Kasumi-1 (cell line): ENCODE measurements at regions not wholly inside any gene's neighbourhood (a gene's known extent, or its start where the extent isn't known, plus 50 kb on each side); places are given as distances from the start of the nearest gene placed in this dataset.

Source experiments
- DNase-seq, 2 experiments: peaks; one replicate each; lab custom pipeline; 2025; lab: John Stamatoyannopoulos, UW

DNA sequence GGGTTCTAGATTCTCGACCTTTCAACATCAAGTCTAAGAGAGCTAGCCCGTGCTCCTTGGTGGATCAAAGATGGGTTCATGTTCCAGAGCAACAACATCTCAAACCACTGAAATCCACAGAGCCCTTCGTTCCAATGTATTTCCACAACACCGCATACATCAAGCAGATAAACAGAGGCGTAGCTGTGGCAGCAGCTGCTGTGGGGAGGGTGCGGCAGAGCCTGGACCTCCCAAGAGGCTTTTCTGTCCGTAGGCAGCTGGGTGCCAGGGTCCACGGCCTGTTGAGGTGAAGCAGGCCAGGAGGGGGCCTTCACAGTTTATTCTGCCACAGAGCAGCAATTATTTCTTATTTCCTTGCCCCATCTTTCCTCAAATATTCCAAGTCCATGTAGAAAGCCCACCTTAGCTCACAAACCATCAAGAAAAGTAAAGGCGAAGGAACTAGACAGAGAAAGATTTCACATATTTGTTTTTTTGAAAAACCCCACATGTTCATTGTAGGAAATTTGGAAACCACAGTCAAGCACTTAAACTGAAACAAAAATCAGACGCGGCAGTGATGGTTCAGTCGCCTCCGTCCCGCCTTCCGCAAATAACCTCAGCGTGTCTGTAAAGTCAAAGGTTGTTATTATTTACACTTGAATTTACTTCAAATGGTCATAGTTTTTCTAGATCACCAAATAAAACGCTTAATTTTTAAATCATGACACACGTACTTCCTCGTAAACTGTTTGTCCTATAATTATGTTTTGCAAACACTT lies 144.6 kb upstream of the FOXF1 start:
- DNase-seq = no peak

DNA sequence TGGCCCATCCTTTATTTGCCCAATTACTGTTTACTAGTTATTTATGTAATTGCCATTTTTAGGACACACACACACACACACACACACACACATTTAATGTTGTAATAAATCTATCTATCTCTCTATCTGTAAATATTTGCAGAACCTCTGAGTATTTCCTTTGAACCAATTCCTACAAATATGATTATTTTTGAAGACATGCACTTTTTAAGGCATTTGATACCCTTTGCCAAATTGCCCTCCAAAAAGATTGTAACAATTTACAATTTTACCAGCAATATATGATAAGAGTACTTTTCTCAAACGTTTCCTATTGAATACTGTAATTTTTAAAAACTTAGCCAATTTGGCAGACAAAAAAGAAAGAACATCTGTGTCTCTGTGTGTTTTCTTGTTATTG lies 143.8 kb upstream of the FOXF1 start:
- no peak for DNase-seq

DNA sequence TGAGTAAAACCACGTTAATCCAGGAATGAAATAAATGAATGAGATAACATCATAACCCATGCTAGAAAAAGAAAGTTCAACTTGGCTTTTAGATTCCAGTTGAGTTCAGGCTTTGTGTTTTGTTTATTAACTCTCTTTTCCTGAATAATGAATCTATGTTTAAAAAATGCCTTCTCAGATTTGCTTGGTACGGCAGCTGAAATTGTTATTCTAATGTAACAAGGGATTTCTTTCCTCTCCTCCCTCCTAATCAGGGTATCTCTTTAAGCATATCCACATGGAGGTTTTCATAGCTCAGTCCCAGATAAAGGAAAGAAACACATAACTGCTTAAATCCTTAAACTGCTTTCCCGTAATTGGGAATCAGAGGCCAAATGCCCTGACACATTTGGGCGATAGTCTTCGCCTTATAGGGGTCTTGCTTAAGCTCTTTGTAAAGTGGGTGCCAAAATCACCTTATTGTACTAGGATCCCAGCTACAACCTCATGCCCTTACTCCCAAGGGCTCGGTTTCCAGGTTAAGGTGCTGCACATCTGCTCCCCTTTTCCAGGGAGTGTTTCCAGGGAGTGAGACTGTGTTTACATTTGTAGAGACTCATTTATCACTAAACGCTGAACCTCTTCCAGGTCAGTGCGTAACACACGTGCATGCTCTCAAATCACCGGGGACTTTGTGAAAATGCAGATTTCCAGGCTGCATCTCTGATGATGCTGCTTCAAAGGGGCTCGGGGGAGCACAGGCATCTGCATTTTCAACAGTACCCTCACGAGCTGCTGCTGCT lies 142.8 kb upstream of the FOXF1 start:
- no peak for DNase-seq

DNA sequence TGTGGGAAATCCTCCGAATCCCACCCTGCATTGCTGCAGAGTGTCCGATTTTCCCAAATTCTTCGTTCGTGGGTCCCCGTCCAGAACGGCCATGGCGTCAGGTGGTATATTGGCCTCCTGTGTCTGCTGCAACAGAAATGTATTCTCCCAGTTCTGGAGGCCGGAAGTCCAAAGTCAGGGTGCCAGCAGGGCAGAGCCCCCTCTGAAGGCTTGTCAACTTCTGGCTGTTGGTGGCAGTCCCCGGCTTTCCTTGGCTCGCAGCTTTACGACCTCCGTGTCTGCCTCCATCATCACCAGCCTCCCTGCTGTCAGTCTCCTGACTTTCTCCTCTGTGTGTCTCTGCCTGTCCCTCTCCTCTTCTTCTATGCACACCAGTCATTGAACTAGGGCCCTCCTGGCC lies 142.1 kb upstream of the FOXF1 start:
- DNase-seq = no peak

DNA sequence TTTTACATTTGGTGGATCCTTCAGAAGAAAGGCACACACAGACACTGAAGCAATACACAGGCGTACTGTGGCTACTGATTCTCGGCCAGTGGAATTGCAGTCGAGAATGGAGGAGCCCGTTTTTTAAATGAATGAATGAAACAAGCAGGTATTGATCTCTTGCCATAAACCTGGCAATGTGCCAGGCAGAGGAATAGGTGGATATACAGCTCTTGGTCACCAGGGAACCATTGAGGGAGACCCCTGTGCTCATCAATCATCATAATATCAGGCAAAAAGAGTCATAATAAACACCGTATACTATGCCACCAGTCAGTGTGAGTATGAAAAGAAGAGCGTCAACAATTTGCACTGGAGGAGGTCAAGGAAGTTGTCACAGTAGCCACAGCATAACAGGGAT lies 140.3 kb upstream of the FOXF1 start:
- DNase-seq = no peak

DNA sequence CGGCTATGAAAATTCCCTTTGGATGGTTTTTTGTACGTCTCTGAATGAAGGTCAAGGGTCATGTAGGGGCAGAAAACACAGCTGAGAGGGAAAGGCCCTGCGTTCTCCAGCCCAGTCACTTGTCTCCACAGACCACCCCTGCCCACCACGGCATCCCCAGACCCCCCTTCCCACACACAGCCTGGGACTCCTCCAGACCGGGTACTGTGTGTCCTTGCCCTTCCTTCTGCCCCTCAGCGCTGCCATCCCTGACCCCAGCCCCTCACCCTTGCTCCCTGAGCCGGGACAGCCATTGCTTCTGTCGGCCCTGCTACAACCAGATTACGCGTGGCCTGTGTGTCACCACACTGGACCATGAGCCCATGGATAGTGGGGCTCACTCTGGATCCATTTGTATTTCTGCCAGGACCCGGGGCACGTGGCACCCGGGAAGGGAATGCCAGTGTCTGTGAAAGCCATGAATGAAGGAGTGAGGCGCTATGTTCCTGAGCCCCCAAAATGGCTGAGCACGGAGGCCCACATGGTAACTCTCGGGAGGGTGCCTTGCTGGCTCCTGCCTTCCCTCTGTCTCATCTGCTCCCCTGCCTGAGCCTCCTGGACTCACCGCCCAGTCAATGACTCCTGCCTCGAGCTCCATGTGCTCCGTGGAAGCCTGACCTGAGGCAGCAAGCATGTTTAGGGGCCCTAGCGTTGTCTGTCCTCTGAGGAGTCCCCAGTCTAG lies 139.1 kb upstream of the FOXF1 start:
- no peak for DNase-seq

DNA sequence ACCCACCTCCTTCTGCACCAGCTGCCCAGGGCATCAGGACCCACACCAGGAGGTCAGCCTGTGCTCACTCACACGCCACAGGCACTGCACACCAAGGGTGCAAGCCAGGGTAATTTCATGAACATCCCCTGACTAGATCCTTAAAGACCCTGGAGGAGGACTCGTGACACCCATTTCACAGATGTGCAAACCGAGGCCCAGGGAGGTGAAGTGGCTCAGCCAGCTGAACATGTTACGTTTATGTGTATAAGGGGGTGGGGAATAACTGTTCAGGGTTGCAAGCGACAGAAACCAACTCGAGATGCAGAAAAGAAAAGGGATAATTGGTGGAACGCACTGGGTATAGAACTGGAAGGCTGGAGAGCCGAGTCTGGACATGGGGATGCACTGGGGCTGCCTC lies 138.1 kb upstream of the FOXF1 start:
- DNase-seq = no peak

DNA sequence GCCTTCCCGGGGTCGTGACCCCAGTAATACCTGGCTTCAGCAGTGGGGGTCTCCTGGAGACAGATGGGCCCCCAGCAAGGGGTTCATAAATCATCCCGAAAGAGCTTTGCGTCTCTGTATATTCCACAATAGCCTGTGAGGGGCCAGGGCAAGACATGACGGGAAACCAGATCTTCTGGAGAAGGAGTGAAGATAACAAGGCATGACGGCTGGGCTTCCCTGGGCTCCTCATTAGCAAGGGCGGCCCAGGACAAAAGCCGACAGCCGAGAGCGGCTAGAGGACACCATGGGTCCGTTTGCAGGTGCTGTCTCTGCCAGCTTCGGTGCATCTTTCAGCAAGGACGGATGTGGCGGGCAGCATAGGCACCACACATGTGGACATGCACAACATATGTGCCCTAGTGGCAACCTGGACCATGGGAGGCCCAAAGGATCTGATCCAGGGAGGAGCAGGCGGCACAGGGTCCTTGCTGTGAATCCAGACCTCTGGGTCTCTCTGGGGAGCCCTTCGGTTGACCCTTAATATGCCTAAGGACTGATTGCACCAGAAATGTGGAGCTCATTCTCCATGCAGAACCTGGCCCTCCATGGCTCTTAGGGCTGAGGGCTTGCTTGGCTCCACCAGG lies 136.9 kb upstream of the FOXF1 start:
- no peak for DNase-seq

DNA sequence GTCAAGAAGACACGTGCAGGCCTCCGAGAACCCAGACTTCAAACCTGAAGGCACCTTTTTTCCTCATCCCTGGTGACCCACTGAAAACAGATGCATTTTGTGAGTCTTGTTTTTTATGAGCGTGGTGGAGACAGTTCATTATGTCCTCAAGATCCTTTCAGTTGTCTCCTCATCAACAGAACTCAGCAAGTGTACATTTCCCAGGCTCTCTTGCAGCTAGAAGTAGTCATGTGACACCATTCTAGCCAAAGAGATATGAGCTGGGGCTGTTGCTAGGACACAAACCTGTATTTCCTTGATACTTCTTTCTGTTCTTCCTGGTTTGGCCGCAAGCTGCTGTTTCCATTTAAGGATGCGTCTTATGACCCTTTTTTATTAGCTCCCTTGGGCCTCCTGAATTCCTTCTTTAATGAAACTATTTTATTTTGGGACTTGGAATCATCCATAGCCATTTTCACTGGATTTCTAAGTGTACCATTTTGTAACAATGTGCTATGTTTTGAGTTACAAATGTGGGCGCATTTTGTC lies 135.7 kb upstream of the FOXF1 start:
- DNase-seq = no peak

DNA sequence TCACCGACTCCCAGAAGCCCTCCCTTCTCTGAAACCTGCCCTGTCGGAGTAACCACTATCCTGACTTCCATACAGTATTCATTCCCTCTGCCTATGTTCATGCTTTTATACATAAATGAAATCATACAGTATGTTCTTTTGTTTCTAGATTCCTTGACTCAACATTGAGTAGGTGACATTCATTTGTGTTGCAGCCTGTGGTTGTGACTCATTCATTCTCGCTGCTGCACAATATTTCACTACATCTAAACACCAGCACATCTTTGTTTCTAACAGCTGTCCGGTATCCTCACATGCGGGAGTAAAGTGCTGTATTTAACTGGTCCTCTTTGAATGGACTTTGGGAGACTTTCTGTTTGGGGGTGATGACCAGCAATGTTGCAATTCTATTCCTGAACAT lies 135.0 kb upstream of the FOXF1 start:
- DNase-seq = no peak

DNA sequence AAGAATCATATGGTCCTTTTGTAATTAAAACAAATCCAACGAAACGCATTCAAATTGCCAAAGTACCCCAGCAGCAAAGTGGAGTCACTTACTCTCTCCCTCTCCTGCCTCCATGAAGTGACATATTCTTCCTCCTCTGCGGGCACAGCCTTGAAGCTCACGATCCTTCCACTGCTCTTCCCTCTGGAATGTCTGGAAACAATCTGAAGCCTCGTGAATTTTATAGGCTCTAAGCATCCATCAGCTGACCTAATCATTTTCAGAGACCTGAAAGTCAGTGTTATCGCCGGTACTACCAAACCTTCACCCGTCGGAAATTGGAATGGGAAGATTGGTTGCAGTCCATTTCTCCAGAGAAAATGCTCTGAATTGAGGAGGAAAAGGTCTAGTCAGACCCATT lies 134.5 kb upstream of the FOXF1 start:
- no peak for DNase-seq

DNA sequence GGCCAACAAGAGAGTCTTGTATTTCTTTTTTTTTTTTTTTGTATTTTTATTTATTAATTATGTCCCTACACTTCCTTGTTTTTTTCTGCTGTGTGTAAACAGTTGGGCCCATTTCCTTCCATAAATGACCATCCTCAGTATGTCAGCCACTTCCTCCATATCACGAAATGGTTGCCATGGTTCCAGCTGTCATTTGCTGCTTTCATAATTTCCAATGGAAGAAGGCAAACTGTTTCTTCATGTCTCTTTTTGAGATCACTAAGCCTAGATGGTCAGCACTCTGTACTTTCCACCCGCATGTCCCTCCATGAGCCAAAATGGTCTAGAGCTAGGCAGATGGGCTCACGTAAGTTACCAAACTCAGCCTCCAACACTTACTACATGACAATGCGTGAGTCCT lies 133.5 kb upstream of the FOXF1 start:
- no peak for DNase-seq

DNA sequence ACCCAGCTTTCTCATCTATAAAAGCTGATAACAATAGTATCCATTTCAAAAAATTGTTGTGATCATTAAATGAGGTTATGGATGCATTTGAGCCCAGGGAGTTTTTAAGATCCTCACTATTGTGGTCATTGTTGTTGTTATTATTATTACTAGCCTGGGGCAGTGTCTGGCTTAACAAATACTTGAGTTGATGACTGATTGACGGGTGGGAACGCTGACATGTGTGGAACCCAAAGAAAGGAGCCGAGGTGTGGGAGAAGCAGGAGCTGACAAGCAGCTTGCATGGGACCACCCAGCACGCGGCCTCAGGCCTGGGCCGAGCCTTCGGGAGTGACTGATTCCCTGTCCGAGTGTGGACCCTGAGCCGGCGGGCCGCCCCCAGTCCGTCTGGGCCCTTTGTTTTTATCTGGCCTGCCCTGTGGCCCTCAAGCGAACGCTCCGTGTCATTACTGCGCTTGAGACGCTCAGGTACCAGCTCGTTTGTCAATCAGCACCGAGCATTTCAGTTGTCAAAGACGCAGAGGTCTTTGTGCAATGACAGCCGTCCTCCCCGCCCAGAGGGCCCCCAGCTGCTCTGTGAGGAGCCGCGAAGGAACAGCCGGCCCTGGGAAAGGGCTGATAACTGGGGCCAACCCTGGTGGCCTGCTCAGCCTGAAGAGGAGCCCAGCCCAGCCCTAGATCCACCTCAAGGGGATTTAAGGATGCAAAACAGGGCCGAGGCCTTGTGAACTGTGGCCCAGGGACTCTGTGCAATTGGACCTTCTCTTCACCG lies 132.9 kb upstream of the FOXF1 start:
- no peak for DNase-seq

DNA sequence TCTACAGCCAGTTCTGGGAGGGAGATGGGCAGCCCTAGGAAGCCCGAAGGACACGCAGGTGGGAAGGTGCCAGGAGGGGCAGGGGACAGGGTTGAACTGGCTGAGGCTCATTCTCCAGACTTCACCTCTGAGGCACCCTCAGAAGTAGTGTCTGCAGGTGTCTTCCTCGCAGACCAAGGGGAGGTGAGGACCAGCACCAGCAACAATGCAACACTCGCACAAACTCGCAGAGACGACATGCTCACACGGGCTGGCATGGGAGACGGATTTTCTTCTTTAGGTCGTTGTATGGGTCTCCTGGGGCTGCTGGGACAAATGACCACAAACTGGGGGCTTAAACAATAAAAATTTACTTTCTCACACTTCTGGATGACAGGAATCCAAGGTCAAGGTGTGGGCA lies 132.2 kb upstream of the FOXF1 start:
- DNase-seq = no peak

DNA sequence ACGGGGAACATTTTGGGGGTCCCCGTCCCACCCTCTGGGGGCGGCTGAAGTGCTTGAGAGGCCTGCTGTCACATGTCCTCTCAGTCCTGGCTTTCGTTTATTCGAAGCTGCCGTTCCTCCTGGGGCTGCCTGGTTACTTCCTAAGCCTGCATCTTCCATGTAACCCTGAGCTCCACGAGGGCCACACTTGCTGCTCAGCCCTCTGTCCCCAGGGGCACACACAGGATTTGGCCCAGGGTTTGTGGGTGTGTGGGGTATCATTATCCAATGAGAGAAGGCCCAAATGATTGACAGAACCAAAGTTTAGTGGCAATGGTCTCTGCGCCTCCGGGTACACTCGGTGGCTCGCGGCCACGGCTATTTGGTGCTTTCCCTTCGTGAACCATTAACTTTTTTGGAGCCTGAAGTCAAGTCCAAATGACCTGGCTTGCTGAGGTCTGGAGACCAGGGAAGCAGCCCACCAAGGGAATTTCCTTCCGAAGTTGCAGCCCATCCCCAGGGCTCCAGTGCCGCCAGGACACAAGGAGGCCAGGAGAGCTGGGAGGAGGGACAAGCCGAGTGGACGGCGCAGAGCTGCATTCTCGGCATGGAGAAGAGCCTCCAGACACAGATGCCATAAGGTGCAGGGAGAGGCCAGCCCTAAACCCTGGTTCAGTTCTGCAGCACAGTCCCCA lies 131.4 kb upstream of the FOXF1 start:
- no peak for DNase-seq

DNA sequence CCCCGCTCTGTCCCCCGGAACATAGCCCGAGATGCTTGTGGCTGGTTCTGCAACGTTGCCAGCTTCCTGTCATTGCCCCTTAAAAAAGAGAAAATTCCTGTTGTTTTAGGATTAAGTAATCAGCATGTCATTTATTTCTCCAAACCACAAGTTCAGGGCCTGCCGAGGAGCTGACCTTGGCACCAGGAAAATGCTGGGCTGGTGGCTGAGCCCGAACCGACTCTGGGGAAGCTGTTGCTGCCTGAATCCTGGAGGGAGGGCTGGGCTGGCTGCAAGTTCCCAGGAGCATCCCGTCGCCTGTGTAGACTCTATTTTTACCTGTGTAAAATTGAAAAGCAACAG lies 130.9 kb upstream of the FOXF1 start:
- no peak for DNase-seq

DNA sequence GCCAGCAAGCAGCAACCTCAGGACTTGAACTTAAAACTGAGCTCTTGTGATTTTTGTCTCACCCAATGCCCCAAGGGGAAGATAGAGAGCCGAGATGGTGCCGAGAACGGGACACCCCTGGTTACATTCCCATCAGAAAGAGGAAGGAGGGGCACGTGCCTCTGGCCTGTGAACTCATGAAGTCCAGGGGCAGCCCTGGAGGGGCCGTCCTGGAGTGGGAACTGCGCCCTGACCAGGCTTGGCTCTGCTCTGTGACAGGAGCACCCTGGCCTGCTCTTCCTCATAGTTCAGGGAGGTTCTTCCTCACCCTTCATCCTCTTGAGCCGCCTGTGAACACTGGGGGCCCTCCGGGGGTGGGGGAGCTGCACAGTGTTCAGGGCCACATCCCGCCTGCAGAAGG lies 130.3 kb upstream of the FOXF1 start:
- no peak for DNase-seq

DNA sequence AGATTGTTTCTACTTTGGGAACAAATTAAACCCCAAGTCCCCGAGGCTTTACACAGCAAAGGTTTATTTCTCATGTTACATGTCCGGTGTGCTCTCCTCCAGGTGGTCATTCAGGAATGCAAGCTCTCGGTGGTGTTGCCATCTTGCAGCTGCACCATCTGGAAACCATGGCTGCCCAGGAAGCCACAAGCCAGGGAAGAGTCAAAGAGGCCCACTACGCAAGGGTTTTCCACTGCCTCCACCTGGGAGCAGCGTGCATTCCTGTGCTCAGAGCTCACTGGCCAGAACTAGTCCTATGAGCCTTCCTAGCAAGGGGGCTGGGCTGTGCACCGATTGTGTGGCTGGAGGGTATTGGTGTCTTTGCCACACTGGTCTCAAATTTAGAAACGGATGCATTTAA lies 128.8 kb upstream of the FOXF1 start:
- DNase-seq = no peak

DNA sequence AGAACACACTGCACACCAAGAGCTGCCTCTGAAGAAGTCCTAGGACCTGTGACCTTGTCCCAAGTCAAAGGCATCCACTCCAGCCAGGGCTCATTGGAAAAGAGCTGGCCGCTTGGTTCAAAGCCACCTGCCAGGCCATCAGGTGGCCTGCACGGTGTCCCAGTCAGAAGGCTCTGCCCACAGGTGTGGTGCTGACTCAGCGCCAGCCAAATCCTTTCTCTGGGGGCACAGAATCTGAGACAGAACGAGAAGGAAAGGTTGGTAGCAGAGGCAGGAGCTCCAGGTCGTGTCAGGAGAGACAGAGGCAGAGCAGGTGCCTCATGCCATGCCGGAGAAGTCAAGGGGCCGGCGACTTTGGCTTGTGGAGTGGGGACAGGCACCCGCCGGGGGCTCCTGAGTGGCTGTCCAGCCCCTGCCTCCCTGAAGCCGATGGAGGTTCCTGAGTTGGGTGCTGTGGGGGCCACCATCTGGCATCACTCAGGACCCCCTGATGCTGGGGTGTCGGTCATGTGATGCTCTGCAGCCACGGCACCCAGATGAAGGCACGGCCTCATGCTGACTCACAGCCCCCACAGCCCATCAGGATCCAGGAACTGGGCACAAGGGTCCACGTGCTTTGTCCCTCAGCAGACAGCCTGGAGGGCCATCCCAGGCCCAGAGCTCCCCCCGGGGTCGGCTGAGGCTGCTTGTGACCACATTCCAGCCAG lies 128.1 kb upstream of the FOXF1 start:
- DNase-seq = no peak

DNA sequence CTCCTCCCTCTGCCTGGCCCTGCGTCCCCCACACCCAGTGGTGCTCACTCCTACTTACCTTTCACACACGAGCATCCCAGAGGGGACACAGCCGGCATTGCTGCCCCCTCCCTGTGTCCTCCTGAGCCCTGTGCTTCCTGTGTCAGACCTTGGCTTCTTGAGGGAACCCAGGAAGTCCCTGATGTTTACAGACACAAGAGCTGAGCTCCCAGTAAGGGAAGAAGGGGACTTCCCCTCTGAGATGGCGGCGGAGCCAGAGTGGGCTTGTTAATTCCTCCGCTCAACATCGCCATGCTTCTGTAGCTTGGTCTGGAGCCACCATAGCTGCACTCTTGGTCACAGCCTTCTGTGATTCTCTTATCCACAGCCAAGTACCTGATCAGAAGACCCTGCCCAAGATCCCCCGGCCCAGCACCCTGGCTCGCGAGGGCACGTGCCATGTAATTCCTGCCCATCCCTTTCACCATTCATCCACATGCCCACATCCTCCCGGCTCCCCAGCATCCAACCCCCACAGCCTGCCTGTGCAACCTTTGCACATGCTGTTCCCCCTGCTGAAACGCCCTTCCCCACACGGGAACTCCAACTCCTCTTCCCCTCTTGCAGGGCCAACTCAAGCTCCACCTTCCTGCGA lies 127.4 kb upstream of the FOXF1 start:
- DNase-seq = no peak
